ENCODE measurements at regions not wholly inside any gene's neighbourhood (a gene's known extent, or its start where the extent isn't known, plus 50 kb on each side); places are given as distances from the start of the nearest gene placed in this dataset.

GRCh38 chr15:53209396-53210042 is 419.4 kb upstream of the ONECUT1 start:
- no CpG with 5 or more reads among the region's 9 CpGs for WGBS (ENCODE audit: extremely low coverage, insufficient coverage, low lambda C conversion rate)

DNA sequence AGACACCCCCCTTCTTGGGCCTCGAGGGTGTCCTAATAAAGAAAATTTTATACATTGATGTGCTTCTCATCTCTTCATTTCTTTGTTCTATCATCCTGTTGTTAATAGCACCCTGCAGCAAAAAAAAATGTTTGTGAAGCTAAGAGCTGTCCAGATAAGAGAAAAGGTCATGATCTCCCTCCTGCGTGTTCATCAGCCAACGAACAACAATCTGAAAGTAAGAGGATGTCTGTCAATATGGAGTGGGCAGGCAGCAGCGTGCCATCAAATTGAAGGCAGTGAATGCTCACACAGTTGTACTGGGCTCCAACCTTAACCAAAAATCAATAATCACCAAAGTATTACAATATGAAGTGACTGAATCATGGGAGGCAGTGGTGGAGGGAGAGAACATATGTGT is 418.6 kb upstream of the ONECUT1 start:
- Histone ChIP-seq H3K4me3 (ENCODE audit: low read length) (no peak overlapping the region), H2AK5ac (ENCODE audit: low read length) (no peak overlapping the region), H3K36me3 (ENCODE audit: control insufficient read depth, insufficient read depth, low read length) (no peaks in the 10 kb centered on the region), H3K79me1 (ENCODE audit: low read length) (no peaks in the 10 kb centered on the region), H4K5ac (ENCODE audit: low read length) (no peak overlapping the region), H3K4me1 (ENCODE audit: control insufficient read depth, low read depth, low read length) (peaks cover 2% of the 10 kb centered on the region), H2BK15ac (replicated peaks; ENCODE audit: low read depth) (no peak overlapping the region), H3K27me3 (ENCODE audit: insufficient read depth, low read length, poor library complexity) (no peaks in the 10 kb centered on the region), H2BK120ac (ENCODE audit: low read depth, low read length) (no peak overlapping the region), H3K9ac (ENCODE audit: low read length) (no peak overlapping the region), H4K8ac (ENCODE audit: low read depth, low read length) (no peak overlapping the region), H3K4ac (ENCODE audit: low read depth, low read length) (no peak overlapping the region), H3K23ac (ENCODE audit: low read length) (no peak overlapping the region), H2BK5ac (ENCODE audit: low read length) (no peak overlapping the region), H3K56ac (ENCODE audit: low read length) (no peak overlapping the region), H3K79me2 (ENCODE audit: control insufficient read depth, insufficient read depth, low read length) (no peaks in the 10 kb centered on the region), H3K27ac (ENCODE audit: low read depth, low read length) (no peak overlapping the region), H3K4me2 (ENCODE audit: low read length) (no peak overlapping the region), H3K18ac (ENCODE audit: low read length) (no peak overlapping the region)
- WGBS (ENCODE audit: extremely low coverage, insufficient coverage, low lambda C conversion rate): no CpG with 5 or more reads among the region's 4 CpGs
- DNase-seq: no peak

More at GRCh38 chr15:53209396-53210042, 419.4 kb upstream of the ONECUT1 start:
- H3K4me1 ChIP-seq (ENCODE audit: control insufficient read depth, low read depth, low read length): peaks cover 2% of the 10 kb centered on the region
- DNase-seq: no peak
- no peak overlapping the region for H2BK5ac ChIP-seq (ENCODE audit: low read length)
- H2BK15ac ChIP-seq (replicated peaks; ENCODE audit: low read depth): no peak overlapping the region
- H2BK120ac ChIP-seq (ENCODE audit: low read depth, low read length): no peak overlapping the region
- H3K9ac ChIP-seq (ENCODE audit: low read length): no peak overlapping the region
- no peaks in the 10 kb centered on the region for H3K79me2 ChIP-seq (ENCODE audit: control insufficient read depth, insufficient read depth, low read length)
- no peaks in the 10 kb centered on the region for H3K36me3 ChIP-seq (ENCODE audit: control insufficient read depth, insufficient read depth, low read length)
- H3K18ac ChIP-seq (ENCODE audit: low read length): no peak overlapping the region
- H3K27ac ChIP-seq (ENCODE audit: low read depth, low read length): no peak overlapping the region
- H4K8ac ChIP-seq (ENCODE audit: low read depth, low read length): no peak overlapping the region
- no peak overlapping the region for H4K5ac ChIP-seq (ENCODE audit: low read length)
- H3K4me2 ChIP-seq (ENCODE audit: low read length): no peak overlapping the region
- no peak overlapping the region for H3K23ac ChIP-seq (ENCODE audit: low read length)
- H3K56ac ChIP-seq (ENCODE audit: low read length): no peak overlapping the region
- no peak overlapping the region for H3K4ac ChIP-seq (ENCODE audit: low read depth, low read length)
- no peaks in the 10 kb centered on the region for H3K27me3 ChIP-seq (ENCODE audit: insufficient read depth, low read length, poor library complexity)
- no peak overlapping the region for H2AK5ac ChIP-seq (ENCODE audit: low read length)
- no peaks in the 10 kb centered on the region for H3K79me1 ChIP-seq (ENCODE audit: low read length)
- H3K4me3 ChIP-seq (ENCODE audit: low read length): no peak overlapping the region

GRCh38 chr15:53203454-53203853 is 413.3 kb upstream of the ONECUT1 start:
- WGBS (ENCODE audit: extremely low coverage, insufficient coverage, low lambda C conversion rate): no CpG with 5 or more reads among the region's 4 CpGs
- H3K18ac ChIP-seq (ENCODE audit: low read length): no peak overlapping the region
- no peak for DNase-seq

GRCh38 chr15:53202876-53203275 is 412.7 kb upstream of the ONECUT1 start:
- Histone ChIP-seq H3K79me2 (ENCODE audit: control insufficient read depth, insufficient read depth, low read length) (no peaks in the 10 kb centered on the region), H4K5ac (ENCODE audit: low read length) (no peak overlapping the region), H4K8ac (ENCODE audit: low read depth, low read length) (no peak overlapping the region), H3K23ac (ENCODE audit: low read length) (no peak overlapping the region), H3K27ac (ENCODE audit: low read depth, low read length) (no peak overlapping the region), H2BK5ac (ENCODE audit: low read length) (no peak overlapping the region), H3K56ac (ENCODE audit: low read length) (no peak overlapping the region), H2BK120ac (ENCODE audit: low read depth, low read length) (no peak overlapping the region), H3K4me1 (ENCODE audit: control insufficient read depth, low read depth, low read length) (no peaks in the 10 kb centered on the region), H3K18ac (ENCODE audit: low read length) (no peak overlapping the region), H3K4me3 (ENCODE audit: low read length) (no peak overlapping the region), H2AK5ac (ENCODE audit: low read length) (no peak overlapping the region), H3K4ac (ENCODE audit: low read depth, low read length) (no peak overlapping the region), H3K79me1 (ENCODE audit: low read length) (no peaks in the 10 kb centered on the region), H3K27me3 (ENCODE audit: insufficient read depth, low read length, poor library complexity) (no peaks in the 10 kb centered on the region), H3K36me3 (ENCODE audit: control insufficient read depth, insufficient read depth, low read length) (no peaks in the 10 kb centered on the region), H3K4me2 (ENCODE audit: low read length) (no peak overlapping the region), H2BK15ac (replicated peaks; ENCODE audit: low read depth) (no peak overlapping the region), H3K9ac (ENCODE audit: low read length) (no peak overlapping the region)
- no CpG with 5 or more reads among the region's 1 CpG for WGBS (ENCODE audit: extremely low coverage, insufficient coverage, low lambda C conversion rate)
- DNase-seq: peak; percentile 32

More at GRCh38 chr15:53203454-53203853, 413.3 kb upstream of the ONECUT1 start:
- no peak overlapping the region for H3K27ac ChIP-seq (ENCODE audit: low read depth, low read length)
- H4K8ac ChIP-seq (ENCODE audit: low read depth, low read length): no peak overlapping the region
- no peaks in the 10 kb centered on the region for H3K4me1 ChIP-seq (ENCODE audit: control insufficient read depth, low read depth, low read length)
- H3K4me3 ChIP-seq (ENCODE audit: low read length): no peak overlapping the region
- H3K4ac ChIP-seq (ENCODE audit: low read depth, low read length): no peak overlapping the region
- H4K5ac ChIP-seq (ENCODE audit: low read length): no peak overlapping the region
- no peak overlapping the region for H3K23ac ChIP-seq (ENCODE audit: low read length)
- no peak overlapping the region for H2BK120ac ChIP-seq (ENCODE audit: low read depth, low read length)
- H3K56ac ChIP-seq (ENCODE audit: low read length): no peak overlapping the region
- no peak overlapping the region for H2AK5ac ChIP-seq (ENCODE audit: low read length)
- H3K36me3 ChIP-seq (ENCODE audit: control insufficient read depth, insufficient read depth, low read length): no peaks in the 10 kb centered on the region
- H3K79me2 ChIP-seq (ENCODE audit: control insufficient read depth, insufficient read depth, low read length): no peaks in the 10 kb centered on the region
- no peaks in the 10 kb centered on the region for H3K27me3 ChIP-seq (ENCODE audit: insufficient read depth, low read length, poor library complexity)
- no peak overlapping the region for H3K4me2 ChIP-seq (ENCODE audit: low read length)
- no peak overlapping the region for H3K9ac ChIP-seq (ENCODE audit: low read length)
- H2BK15ac ChIP-seq (replicated peaks; ENCODE audit: low read depth): no peak overlapping the region
- no peak overlapping the region for H2BK5ac ChIP-seq (ENCODE audit: low read length)
- H3K79me1 ChIP-seq (ENCODE audit: low read length): no peaks in the 10 kb centered on the region

DNA sequence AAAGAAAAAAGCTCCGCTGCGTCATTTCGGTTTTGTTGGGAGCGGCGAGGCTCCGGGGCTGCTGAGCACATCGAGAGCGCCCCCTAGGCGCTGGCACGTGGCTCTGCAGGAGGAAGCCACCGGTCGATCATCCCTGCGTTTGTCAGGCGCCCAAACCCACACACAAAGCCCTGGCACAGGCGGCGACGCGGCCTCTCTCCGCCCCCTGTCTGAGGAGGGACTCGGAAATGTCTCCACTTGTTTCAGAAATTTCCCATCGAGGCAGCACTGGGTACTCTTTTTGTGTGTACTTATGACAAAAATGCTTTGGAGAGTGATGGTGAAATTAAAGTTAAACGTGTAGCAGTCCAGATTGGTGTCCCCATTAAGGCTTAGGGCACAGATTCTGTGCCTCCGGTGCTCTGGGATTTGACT is 407.3 kb upstream of the ONECUT1 start:
- Histone ChIP-seq H3K9ac (ENCODE audit: low read length) (no peak overlapping the region), H3K4me1 (ENCODE audit: control insufficient read depth, low read depth, low read length) (peaks cover 4% of the 10 kb centered on the region), H3K18ac (ENCODE audit: low read length) (no peak overlapping the region), H4K5ac (ENCODE audit: low read length) (no peak overlapping the region), H3K79me1 (ENCODE audit: low read length) (no peaks in the 10 kb centered on the region), H3K23ac (ENCODE audit: low read length) (no peak overlapping the region), H2AK5ac (ENCODE audit: low read length) (no peak overlapping the region), H3K27ac (ENCODE audit: low read depth, low read length) (no peak overlapping the region), H3K4me3 (ENCODE audit: low read length) (no peak overlapping the region), H2BK120ac (ENCODE audit: low read depth, low read length) (no peak overlapping the region), H3K27me3 (ENCODE audit: insufficient read depth, low read length, poor library complexity) (no peaks in the 10 kb centered on the region), H3K4me2 (ENCODE audit: low read length) (no peak overlapping the region), H2BK5ac (ENCODE audit: low read length) (no peak overlapping the region), H3K79me2 (ENCODE audit: control insufficient read depth, insufficient read depth, low read length) (no peaks in the 10 kb centered on the region), H3K4ac (ENCODE audit: low read depth, low read length) (no peak overlapping the region), H4K8ac (ENCODE audit: low read depth, low read length) (no peak overlapping the region), H3K56ac (ENCODE audit: low read length) (peak overlapping the region; percentile 67), H3K36me3 (ENCODE audit: control insufficient read depth, insufficient read depth, low read length) (no peaks in the 10 kb centered on the region), H2BK15ac (replicated peaks; ENCODE audit: low read depth) (no peak overlapping the region)
- no CpG with 5 or more reads among the region's 23 CpGs for WGBS (ENCODE audit: extremely low coverage, insufficient coverage, low lambda C conversion rate)
- DNase-seq: peak; percentile 84

DNA sequence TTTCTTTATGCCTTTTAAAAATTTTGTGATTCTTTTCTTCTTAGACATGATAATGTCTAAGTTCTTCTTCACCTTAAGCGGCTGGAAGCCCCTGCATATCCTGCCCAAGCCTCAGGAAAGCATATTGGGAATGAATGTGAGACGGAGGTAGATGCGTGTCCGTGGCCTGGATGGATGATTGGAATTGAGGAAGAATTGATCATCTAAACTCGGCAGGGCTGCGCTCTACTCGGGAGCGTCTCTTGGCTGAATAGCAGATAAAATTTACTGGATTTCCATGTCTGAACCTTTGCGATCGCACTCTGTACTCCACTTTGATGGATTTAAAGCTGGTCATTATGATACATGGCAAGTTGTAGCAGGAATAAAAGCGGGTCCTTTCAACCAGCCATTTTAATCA is 406.7 kb upstream of the ONECUT1 start:
- no peaks in the 10 kb centered on the region for H3K27me3 ChIP-seq (ENCODE audit: insufficient read depth, low read length, poor library complexity)
- H4K8ac ChIP-seq (ENCODE audit: low read depth, low read length): no peak overlapping the region
- no peak overlapping the region for H2BK15ac ChIP-seq (replicated peaks; ENCODE audit: low read depth)
- no peak for DNase-seq
- H3K4me3 ChIP-seq (ENCODE audit: low read length): no peak overlapping the region
- no CpG with 5 or more reads among the region's 11 CpGs for WGBS (ENCODE audit: extremely low coverage, insufficient coverage, low lambda C conversion rate)
- no peaks in the 10 kb centered on the region for H3K79me2 ChIP-seq (ENCODE audit: control insufficient read depth, insufficient read depth, low read length)
- no peak overlapping the region for H3K4ac ChIP-seq (ENCODE audit: low read depth, low read length)
- H3K4me2 ChIP-seq (ENCODE audit: low read length): no peak overlapping the region
- H3K79me1 ChIP-seq (ENCODE audit: low read length): no peaks in the 10 kb centered on the region
- H3K4me1 ChIP-seq (ENCODE audit: control insufficient read depth, low read depth, low read length): peaks cover 4% of the 10 kb centered on the region
- H3K9ac ChIP-seq (ENCODE audit: low read length): no peak overlapping the region
- H3K56ac ChIP-seq (ENCODE audit: low read length): peak overlapping the region; percentile 2
- H2BK120ac ChIP-seq (ENCODE audit: low read depth, low read length): no peak overlapping the region
- H2AK5ac ChIP-seq (ENCODE audit: low read length): no peak overlapping the region
- H2BK5ac ChIP-seq (ENCODE audit: low read length): no peak overlapping the region
- H3K18ac ChIP-seq (ENCODE audit: low read length): no peak overlapping the region
- H3K27ac ChIP-seq (ENCODE audit: low read depth, low read length): no peak overlapping the region
- H3K23ac ChIP-seq (ENCODE audit: low read length): no peak overlapping the region
- H3K36me3 ChIP-seq (ENCODE audit: control insufficient read depth, insufficient read depth, low read length): no peaks in the 10 kb centered on the region
- no peak overlapping the region for H4K5ac ChIP-seq (ENCODE audit: low read length)

All from mesendoderm (in vitro differentiated cells).